ENCODE measurements at regions not wholly inside any gene's neighbourhood (a gene's known extent, or its start where the extent isn't known, plus 50 kb on each side); places are given as distances from the start of the nearest gene placed in this dataset.

DNA sequence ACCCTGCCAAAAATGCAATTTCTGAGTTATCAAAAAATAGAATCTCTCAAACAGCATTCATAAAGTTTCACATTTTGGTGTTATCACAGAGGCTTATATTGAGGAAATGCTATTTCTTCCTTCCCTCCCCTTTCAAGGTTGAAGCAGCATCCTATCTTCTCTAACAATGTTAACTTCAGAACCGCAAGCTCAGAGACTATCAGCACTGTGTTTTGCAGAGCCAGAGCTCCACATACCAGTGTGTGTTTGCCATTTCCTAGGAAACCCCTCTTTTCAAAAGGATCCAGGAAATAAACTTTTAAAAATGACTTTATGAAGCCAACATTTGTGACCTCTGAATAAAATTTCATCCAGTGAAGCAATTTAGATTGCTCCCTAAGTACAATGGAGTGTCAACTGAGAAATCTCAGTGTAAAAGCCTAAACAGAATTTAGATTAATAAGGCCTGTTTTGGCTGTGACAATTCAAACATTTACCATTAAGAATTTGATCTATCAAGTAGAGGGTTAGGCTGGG is 332.6 kb downstream of the NOVA1 start:
- Mint-ChIP-seq H3K4me3 (ENCODE audit: low read depth) (no peak overlapping the region), H3K27me3 (no peaks in the 10 kb centered on the region), H3K9me3 (ENCODE audit: low read depth) (no peaks in the 10 kb centered on the region), H3K36me3 (ENCODE audit: insufficient read depth) (no peaks in the 10 kb centered on the region), H3K27ac (no peak overlapping the region), H3K4me1 (ENCODE audit: low read depth) (peaks cover 8% of the 10 kb centered on the region)
- TF ChIP-seq, protein P1, sequence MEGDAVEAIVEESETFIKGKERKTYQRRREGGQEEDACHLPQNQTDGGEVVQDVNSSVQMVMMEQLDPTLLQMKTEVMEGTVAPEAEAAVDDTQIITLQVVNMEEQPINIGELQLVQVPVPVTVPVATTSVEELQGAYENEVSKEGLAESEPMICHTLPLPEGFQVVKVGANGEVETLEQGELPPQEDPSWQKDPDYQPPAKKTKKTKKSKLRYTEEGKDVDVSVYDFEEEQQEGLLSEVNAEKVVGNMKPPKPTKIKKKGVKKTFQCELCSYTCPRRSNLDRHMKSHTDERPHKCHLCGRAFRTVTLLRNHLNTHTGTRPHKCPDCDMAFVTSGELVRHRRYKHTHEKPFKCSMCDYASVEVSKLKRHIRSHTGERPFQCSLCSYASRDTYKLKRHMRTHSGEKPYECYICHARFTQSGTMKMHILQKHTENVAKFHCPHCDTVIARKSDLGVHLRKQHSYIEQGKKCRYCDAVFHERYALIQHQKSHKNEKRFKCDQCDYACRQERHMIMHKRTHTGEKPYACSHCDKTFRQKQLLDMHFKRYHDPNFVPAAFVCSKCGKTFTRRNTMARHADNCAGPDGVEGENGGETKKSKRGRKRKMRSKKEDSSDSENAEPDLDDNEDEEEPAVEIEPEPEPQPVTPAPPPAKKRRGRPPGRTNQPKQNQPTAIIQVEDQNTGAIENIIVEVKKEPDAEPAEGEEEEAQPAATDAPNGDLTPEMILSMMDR (IDR thresholded peaks at IDR 0.05; ENCODE audit: unreplicated experiment) = no peak
- no peak for DNase-seq (ENCODE audit: low spot score, unreplicated experiment)

DNA sequence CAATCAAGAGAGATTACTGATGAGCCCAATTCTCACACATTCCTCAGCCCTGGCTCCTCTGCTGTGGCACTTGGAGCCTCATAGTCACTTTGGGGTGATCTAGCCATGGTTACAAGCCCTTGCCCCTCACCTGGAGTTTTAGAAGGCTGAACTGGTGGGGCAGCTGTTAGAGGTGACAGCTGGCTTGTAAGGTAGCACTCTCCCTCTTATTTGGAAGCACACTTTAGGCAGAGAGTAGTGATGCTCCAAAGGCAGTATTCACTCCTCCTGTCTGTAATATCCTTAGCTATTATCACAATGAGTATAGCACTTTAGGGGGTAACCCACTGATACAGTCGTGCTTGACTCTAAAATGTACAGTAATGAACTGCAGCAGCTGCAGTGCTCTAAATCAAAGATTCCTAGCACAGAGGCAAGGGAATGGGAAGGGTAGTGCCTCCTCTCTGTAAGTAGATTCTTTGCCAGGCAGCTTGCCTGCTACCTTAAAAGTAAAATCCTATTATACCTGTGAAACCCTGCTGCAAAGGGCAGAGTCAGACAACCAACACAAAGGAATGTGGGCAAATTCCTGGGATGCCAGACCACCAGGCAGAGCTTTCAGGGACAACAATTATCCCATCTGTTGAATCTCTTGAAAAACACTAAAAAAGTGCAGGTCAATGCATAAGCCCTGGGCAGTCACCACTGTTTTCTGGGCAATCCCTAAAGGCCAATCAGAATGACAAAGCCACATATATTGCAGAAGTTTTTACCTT is 336.3 kb downstream of the NOVA1 start:
- H3K4me3 Mint-ChIP-seq (ENCODE audit: low read depth) = no peak overlapping the region
- no peaks in the 10 kb centered on the region for H3K36me3 Mint-ChIP-seq (ENCODE audit: insufficient read depth)
- no peak for DNase-seq (ENCODE audit: low spot score, unreplicated experiment)
- H3K9me3 Mint-ChIP-seq (ENCODE audit: low read depth) = no peaks in the 10 kb centered on the region
- H3K27ac Mint-ChIP-seq = no peak overlapping the region
- peaks cover 8% of the 10 kb centered on the region for H3K4me1 Mint-ChIP-seq (ENCODE audit: low read depth)
- TF ChIP-seq, protein P1 (IDR thresholded peaks at IDR 0.05; ENCODE audit: unreplicated experiment) = no peak
- H3K27me3 Mint-ChIP-seq = no peaks in the 10 kb centered on the region

DNA sequence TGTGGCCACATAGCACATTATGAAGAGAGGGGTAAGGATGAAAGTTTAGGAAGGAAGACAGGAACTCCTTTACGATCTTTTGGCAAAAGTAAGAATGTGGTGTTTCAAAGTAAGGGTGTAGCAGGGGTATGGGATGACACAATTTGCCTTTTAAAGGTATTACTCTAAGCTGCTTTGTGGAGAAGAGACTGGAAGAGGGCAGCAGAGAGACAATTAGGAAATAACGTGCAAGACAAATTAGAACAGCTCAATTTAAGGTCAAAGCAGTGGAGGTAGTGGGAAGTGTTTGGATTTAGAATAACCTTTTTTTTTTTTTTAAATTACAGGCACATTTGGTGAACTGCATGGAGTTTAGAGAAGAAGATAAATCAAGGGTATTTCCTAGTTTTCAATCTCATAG is 342.6 kb downstream of the NOVA1 start:
- Mint-ChIP-seq H3K9me3 (ENCODE audit: low read depth) (no peaks in the 10 kb centered on the region), H3K27ac (no peak overlapping the region), H3K4me3 (ENCODE audit: low read depth) (no peak overlapping the region), H3K27me3 (no peaks in the 10 kb centered on the region), H3K36me3 (ENCODE audit: insufficient read depth) (no peaks in the 10 kb centered on the region), H3K4me1 (ENCODE audit: low read depth) (no peaks in the 10 kb centered on the region)
- TF ChIP-seq, protein P1 (IDR thresholded peaks at IDR 0.05; ENCODE audit: unreplicated experiment) = no peak
- DNase-seq (ENCODE audit: low spot score, unreplicated experiment) = no peak

DNA sequence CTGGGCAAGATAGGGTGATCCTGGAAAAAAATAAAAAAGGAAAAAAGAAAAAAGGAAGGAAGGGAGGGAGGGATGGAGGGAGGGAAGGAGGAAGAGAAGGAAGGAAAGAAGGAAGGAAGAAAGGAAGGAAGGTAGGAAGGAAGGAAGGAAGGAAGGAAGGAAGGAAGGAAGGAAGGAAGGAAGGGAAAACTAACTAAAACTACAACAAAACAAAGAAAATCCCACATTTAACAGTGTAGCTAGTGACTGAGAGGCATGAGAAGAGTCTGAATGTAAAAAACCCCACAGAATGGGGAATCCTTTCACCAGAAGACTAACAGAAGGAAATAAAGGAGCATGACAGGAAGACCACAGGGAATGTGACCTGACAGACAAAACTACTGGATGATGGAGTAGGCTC is 345.7 kb downstream of the NOVA1 start:
- TF ChIP-seq, protein P1 (IDR thresholded peaks at IDR 0.05; ENCODE audit: unreplicated experiment) = no peak
- no peak for DNase-seq (ENCODE audit: low spot score, unreplicated experiment)

DNA sequence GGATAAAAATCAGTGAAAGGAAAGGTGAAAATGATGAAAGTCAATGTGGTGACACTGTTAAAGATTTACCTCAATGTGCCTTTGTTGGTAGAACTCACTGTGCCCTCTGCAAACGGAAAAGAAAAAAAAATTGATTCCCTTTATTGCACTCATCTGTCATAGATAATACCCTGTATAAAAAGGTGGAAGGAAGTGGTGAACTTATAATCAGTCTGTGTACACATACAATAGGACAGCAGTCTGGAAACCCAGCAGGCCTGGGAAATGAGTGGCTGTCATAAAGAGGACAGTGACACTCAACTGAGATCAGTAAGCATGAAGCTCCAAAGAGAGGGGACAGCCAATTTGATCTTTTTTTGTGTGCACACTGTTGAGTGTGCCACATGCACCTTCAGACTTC is 364.7 kb downstream of the NOVA1 start:
- Mint-ChIP-seq H3K36me3 (ENCODE audit: insufficient read depth) (no peaks in the 10 kb centered on the region), H3K4me1 (ENCODE audit: low read depth) (peaks cover 9% of the 10 kb centered on the region), H3K4me3 (ENCODE audit: low read depth) (no peak overlapping the region), H3K27me3 (no peaks in the 10 kb centered on the region), H3K9me3 (ENCODE audit: low read depth) (no peaks in the 10 kb centered on the region), H3K27ac (no peak overlapping the region)
- TF ChIP-seq, protein P1 (IDR thresholded peaks at IDR 0.05; ENCODE audit: unreplicated experiment) = no peak
- no peak for DNase-seq (ENCODE audit: low spot score, unreplicated experiment)

More for the DNA sequence above, 345.7 kb downstream of the NOVA1 start:
- Mint-ChIP-seq H3K36me3 (ENCODE audit: insufficient read depth) (no peaks in the 10 kb centered on the region), H3K27ac (no peak overlapping the region), H3K9me3 (ENCODE audit: low read depth) (peaks cover 6% of the 10 kb centered on the region), H3K27me3 (no peaks in the 10 kb centered on the region), H3K4me1 (ENCODE audit: low read depth) (no peaks in the 10 kb centered on the region), H3K4me3 (ENCODE audit: low read depth) (no peak overlapping the region)

Measured in progenitor cell of endocrine pancreas (in vitro differentiated cells).